ENCODE measurements at regions not wholly inside any gene's neighbourhood (a gene's known extent, or its start where the extent isn't known, plus 50 kb on each side); places are given as distances from the start of the nearest gene placed in this dataset.

DNA sequence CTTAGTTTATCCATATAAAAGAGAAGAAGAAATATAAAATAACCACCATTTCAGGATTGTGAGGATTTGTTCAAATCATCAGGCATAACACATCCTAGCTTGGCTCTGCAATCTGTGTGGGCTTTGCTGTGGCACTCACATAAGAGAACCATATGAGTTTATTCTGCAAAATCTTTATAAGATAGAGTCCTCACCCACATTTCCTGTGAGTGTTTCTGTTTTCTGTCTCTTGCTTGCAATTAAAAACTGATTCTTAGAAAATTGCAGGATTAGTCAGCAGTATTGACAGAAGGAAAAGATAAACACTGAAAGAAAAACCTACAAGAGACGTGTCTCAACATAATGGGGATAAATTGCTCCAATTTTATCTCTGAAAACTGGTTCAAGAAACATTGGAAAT is 258.5 kb downstream of the RND3 start:
- TF ChIP-seq, protein P1, sequence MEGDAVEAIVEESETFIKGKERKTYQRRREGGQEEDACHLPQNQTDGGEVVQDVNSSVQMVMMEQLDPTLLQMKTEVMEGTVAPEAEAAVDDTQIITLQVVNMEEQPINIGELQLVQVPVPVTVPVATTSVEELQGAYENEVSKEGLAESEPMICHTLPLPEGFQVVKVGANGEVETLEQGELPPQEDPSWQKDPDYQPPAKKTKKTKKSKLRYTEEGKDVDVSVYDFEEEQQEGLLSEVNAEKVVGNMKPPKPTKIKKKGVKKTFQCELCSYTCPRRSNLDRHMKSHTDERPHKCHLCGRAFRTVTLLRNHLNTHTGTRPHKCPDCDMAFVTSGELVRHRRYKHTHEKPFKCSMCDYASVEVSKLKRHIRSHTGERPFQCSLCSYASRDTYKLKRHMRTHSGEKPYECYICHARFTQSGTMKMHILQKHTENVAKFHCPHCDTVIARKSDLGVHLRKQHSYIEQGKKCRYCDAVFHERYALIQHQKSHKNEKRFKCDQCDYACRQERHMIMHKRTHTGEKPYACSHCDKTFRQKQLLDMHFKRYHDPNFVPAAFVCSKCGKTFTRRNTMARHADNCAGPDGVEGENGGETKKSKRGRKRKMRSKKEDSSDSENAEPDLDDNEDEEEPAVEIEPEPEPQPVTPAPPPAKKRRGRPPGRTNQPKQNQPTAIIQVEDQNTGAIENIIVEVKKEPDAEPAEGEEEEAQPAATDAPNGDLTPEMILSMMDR (IDR thresholded peaks at IDR 0.05): no peak
- no peak for TF ChIP-seq POLR2A (IDR thresholded peaks at IDR 0.05)
